NCI-H2227 (cell line): ENCODE measurements at regions not wholly inside any gene's neighbourhood (a gene's known extent, or its start where the extent isn't known, plus 50 kb on each side); places are given as distances from the start of the nearest gene placed in this dataset.

Experiments used
- DNase-seq: peaks from one replicate; lab custom pipeline; 2025; ENCODE audit not compliant: unreplicated experiment; lab: John Stamatoyannopoulos, UW

- no peak for DNase-seq
These were observed 451.6 kb upstream of the CADM1 start for GRCh38 chr11:115955803-115956202.

- no peak for DNase-seq
These were observed 446.4 kb upstream of the CADM1 start for GRCh38 chr11:115950660-115951059.

DNA sequence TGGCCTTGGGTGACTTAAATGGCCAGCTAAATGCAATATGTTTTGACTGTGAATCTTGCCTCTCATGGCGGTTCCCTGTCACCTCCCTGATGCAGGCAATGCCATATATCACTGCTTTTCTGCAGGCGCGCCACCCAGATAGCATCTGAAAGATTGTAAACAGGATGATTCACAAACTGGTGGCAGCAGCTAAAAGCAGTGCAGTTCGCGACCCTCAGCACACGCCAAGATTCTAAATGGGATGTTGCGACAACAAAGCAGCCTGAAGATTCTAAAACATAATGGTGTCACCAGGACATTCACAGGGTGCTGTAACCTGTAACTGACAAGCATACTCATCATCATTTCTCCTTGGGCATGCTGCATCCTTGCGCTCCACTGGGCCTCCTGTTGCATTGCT lies 440.4 kb upstream of the CADM1 start:
- DNase-seq: no peak

- DNase-seq: no peak
These were observed 437.8 kb upstream of the CADM1 start for GRCh38 chr11:115942011-115942410.

DNA sequence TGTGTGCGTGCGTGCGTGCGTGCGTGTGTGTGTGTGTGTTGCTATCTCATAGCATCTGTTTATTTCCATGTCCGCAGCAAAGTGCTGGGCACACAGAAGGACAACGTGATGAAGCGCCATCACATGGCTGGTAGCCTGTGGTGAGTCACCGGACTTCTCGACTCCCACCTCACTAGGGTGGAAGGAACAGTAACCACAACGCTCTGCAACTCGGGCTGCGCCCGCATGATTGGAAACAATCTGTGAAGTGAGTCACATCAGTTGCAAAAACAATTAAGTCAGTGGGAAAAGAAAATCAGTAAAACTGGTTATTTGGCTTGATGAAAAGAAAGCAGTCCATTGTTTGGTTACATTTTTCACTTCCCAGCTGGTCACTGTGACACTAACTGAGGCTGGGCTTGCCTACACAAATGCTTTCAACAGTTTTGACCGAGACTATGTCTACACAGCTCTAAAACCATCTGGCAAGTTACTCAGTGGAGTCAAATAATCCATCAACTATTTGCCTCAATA lies 437.3 kb upstream of the CADM1 start:
- no peak for DNase-seq

- no peak for DNase-seq
These were observed 436.8 kb upstream of the CADM1 start for GRCh38 chr11:115941044-115941443.

DNA sequence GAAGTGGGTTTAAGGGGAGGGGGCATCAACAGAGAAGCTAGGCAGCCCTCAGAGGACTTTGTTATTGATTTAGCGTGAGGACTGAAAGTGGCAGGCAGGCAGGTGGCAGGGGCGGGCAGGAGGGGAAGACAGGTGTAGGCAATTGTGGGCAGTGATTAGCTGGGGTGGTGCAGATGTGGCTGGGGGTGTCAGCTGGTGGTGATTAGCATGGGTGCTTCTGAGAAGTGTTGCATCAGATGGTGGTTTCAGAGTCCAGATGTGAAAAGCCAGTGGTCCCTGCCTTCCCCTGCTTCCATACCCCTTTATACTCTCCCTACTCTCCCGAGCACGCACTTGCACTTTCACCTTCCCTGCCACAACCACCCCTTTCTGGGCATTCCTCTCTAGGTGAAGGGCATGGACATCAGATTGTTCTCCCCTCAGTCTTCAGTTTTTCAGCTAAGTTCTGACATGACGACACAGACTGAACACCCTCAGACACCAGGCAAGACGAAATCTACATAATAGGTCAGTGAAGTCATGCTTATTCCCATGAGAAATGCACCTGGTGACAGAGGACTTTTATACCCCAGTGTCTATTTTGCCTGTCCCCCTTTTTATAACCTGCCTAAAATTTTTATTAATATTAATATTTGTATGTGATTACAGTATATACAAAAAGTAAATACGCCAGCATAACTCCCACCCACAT lies 435.7 kb upstream of the CADM1 start:
- no peak for DNase-seq

DNA sequence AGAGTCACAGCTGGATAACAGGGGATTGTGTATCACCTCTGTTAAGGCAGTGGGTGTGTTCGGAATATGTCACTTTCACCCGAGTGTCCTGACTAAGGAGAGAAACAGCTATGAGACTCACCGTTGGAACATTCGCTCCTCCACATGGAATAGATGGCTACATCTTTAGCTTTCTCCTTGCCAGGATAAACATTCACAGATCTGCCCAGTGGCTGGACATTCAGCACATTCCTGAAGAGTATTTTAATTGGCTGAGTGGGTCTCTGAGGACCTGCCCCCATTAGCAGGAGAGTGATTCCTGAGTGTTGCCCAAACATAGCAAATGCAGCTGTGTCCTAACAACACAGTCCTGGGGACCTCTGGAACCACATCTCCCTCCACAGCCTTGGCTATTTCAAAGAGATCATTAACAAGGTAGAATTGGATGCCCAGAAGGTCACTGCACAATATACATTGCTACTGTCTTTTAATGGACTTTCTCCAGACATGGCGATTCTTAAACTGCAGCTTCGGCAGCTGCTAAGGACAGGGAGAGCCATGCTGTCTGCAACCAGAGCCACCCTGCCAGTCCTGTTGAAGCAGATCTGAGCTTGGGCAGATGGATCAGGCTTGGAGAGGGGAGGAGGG lies 435.0 kb upstream of the CADM1 start:
- DNase-seq: peak; percentile 3

GRCh38 chr11:115933564-115933963 lies 429.3 kb upstream of the CADM1 start:
- DNase-seq: no peak

GRCh38 chr11:115931548-115932083 lies 427.4 kb upstream of the CADM1 start:
- DNase-seq: no peak

- DNase-seq: no peak
These were observed 426.8 kb upstream of the CADM1 start for GRCh38 chr11:115930886-115931547.

DNA sequence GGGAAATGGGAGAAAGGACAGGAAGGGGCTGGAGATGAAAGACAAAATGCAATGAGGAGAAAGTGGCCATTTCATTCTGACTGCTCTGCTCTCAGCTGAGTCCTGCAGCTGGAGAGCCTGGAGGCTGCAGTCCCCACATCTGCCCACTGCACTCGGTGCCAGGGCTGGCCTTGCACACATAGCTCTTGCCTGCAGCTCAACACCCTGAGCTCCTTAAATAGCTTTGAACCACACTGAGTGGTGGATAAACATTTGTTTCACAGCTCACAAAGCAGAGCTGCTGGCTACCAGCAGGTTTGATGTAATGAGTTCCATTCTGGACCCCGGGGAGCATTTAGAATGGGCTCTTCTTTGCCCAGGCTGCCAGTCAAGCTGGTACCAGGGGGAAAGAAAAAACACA lies 426.1 kb upstream of the CADM1 start:
- DNase-seq: no peak

GRCh38 chr11:115929618-115930129 lies 425.5 kb upstream of the CADM1 start:
- no peak for DNase-seq

- no peak for DNase-seq
These were observed 424.6 kb upstream of the CADM1 start for GRCh38 chr11:115928811-115929210.

DNA sequence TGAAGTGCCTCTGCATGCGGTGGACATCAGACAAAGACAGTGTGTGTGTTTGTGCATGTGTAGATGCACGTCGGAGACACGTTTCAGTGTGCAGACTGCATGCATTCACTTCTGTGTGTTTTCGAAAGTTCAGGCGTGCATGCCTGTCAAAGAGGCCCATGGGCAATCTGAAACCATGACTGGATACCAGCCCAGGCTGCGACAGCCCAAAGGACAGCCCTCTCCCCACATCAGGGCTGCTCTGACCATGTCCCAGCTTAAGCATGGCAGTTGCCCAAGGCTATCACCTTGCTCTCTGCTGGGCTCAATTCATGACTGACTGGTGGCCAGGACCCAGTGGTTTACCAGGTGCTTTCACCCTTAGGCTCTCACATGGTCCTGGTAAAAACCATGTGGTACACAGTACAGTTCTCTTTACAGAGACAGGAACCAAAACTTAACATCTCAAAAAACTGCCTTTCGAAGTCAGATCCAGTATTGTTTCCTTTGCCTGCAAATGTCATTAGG lies 423.7 kb upstream of the CADM1 start:
- no peak for DNase-seq

- no peak for DNase-seq
These were observed 422.4 kb upstream of the CADM1 start for GRCh38 chr11:115926601-115927000.

DNA sequence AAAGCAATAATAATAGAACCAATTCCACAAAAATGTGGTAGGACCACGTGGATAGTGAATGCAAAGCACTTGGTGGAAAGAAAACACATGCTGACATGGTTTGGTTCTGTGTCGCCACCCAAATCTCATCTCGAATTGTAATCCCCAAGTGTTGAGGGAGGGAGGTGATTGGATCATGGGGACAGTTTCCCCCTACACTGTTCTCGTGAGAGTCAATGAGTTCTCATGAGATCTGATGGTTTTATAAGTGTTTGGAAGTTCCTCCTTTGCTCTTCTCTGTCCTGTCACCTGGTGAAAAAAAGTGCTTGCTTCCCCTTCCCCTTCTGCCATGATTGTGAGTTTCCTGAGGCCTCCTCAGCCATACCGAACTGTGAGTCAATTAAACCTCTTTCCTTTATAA lies 421.9 kb upstream of the CADM1 start:
- no peak for DNase-seq

DNA sequence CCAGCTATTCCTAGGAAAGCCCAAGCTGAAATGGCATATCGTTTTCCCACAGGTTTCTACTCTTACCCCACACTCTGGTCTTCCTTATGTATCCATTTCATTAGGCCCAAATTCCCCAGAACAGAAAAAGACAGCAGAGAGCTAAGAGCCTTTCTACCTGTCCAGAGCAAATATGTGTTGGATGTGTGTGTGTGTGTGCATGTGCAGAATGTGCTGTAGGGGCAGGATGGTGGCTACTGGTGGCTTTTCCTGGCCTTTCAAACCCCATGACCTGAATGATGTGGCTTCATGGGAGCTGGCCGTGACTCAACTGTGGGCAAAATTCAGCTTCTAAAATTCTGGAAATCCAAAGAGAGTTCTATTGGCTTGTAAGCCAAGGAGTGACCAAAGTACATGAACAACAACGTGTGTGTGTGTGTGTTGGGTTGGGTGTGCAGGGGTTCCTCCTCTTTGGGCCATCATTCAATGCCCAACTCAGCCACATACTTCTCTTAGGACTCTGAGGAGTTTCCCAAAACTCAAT lies 421.4 kb upstream of the CADM1 start:
- no peak for DNase-seq

GRCh38 chr11:115924744-115925567 lies 420.7 kb upstream of the CADM1 start:
- no peak for DNase-seq

GRCh38 chr11:115922876-115923275 lies 418.7 kb upstream of the CADM1 start:
- DNase-seq: no peak
